ENCODE measurements at regions not wholly inside any gene's neighbourhood (a gene's known extent, or its start where the extent isn't known, plus 50 kb on each side); places are given as distances from the start of the nearest gene placed in this dataset.

- Histone ChIP-seq H3K27ac (no peak overlapping the region), H3K27me3 (no peaks in the 10 kb centered on the region), H3K4me1 (no peaks in the 10 kb centered on the region), H3K9me3 (no peaks in the 10 kb centered on the region), H3K4me3 (no peak overlapping the region), H3K36me3 (no peaks in the 10 kb centered on the region)
- TF ChIP-seq POLR2A (IDR thresholded peaks at IDR 0.05) (no peak), CTCF (IDR thresholded peaks at IDR 0.05 in 4 of 5, conservative IDR thresholded peaks at IDR 0.05 in 1 of 5) (no peak)
- intact Hi-C loops (cut with DNase I; ENCODE audit: low total_unique reads): no loop called here
- in situ Hi-C loops (cut with MboI; ENCODE audit: low sequenced_read_pairs in 4 of 4): no loop called here
- DNase-seq: no peak
- ATAC-seq: no peak
These were observed 539.2 kb downstream of the MN1 start for GRCh38 chr22:27262361-27262760.

GRCh38 chr22:27264184-27264583 is 537.4 kb downstream of the MN1 start:
- ATAC-seq: no peak
- no peak for DNase-seq
- H3K4me3 ChIP-seq: no peak overlapping the region
- no peaks in the 10 kb centered on the region for H3K36me3 ChIP-seq
- H3K27ac ChIP-seq: no peak overlapping the region
- in situ Hi-C loops (cut with MboI; ENCODE audit: low sequenced_read_pairs in 4 of 4) (no loop called here), intact Hi-C loops (cut with DNase I; ENCODE audit: low total_unique reads) (no loop called here)
- H3K4me1 ChIP-seq: no peaks in the 10 kb centered on the region
- TF ChIP-seq POLR2A (IDR thresholded peaks at IDR 0.05) (no peak), CTCF (IDR thresholded peaks at IDR 0.05 in 4 of 5, conservative IDR thresholded peaks at IDR 0.05 in 1 of 5) (no peak)
- H3K9me3 ChIP-seq: no peaks in the 10 kb centered on the region
- peaks cover 0 to 13% (median 3%) of the 10 kb centered on the region in 3 donors for H3K27me3 ChIP-seq

DNA sequence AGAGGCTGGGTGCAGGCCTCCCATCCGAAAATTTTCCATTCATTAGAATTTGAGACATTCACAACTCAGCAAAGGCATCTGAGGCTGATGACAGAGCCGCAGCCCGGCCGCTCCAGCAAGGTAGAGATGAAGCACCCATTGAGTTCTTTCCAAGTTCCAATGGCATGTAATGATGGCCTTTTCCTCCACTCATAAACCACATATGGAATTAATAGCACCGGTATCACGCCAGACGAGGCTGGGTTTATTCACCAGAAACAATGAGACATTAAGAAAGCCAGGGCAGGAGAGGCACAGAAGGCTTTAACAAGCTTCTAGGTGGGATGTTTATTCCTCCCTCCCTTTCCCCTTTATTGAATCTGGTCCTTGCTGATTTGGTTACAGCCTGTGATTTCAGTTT is 534.4 kb downstream of the MN1 start:
- no peak for DNase-seq
- in situ Hi-C loops (cut with MboI; ENCODE audit: low sequenced_read_pairs in 4 of 4): no loop called here
- TF ChIP-seq CTCF (IDR thresholded peaks at IDR 0.05 in 4 of 5, conservative IDR thresholded peaks at IDR 0.05 in 1 of 5) (no peak), POLR2A (IDR thresholded peaks at IDR 0.05) (no peak)
- Histone ChIP-seq H3K4me3 (no peak overlapping the region), H3K4me1 (no peaks in the 10 kb centered on the region), H3K27ac (no peak overlapping the region), H3K9me3 (no peaks in the 10 kb centered on the region), H3K27me3 (peaks cover 5 to 13% (median 9%) of the 10 kb centered on the region in 3 donors), H3K36me3 (no peaks in the 10 kb centered on the region)
- intact Hi-C loops (cut with DNase I; ENCODE audit: low total_unique reads): no loop called here
- ATAC-seq: no peak

GRCh38 chr22:27269751-27270543 is 531.6 kb downstream of the MN1 start:
- no peaks in the 10 kb centered on the region for H3K9me3 ChIP-seq
- H3K27ac ChIP-seq: no peak overlapping the region
- no peaks in the 10 kb centered on the region for H3K4me1 ChIP-seq
- H3K27me3 ChIP-seq: peaks cover 5 to 20% (median 12%) of the 10 kb centered on the region in 3 donors
- ATAC-seq (no peak), DNase-seq (no peak)
- no peak overlapping the region for H3K4me3 ChIP-seq
- intact Hi-C loops (cut with DNase I; ENCODE audit: low total_unique reads): no loop called here
- no peaks in the 10 kb centered on the region for H3K36me3 ChIP-seq
- TF ChIP-seq POLR2A (IDR thresholded peaks at IDR 0.05): no peak
- in situ Hi-C loops (cut with MboI; ENCODE audit: low sequenced_read_pairs in 4 of 4): no loop called here

DNA sequence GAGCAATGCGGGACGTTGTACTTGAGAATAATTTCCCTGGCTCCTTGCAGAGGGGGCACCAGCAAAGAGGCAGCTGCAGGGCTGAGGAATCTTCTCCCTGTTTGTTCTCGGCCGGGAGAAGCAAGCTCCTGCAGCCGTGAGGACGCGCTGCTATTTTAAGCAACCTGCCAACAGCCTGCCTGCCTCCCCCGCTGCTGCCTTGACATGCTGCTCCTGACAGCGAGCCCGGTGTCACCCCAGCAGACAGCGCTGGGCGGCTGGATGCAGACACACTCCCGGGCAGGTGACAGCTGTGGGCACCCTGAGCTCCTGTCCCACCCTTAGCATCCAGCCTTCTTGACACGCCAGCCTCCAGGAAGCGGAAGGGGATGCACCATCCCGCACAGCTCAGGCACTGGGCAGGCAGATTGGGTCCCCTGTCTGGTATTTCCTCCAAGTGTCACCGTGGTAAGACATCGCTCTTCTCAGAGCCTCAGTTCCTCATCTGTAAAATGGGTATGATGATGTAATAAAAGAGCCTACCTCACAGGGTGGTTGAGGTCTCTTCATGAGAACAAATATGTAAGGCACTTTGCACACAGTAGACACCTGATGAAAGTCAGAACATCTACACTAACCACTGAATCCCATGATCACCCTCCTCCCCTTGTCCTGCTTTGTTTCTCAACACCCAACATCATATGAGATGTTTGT is 530.6 kb downstream of the MN1 start:
- Histone ChIP-seq H3K9me3 (no peaks in the 10 kb centered on the region), H3K27me3 (peaks cover 5 to 20% (median 12%) of the 10 kb centered on the region in 3 donors), H3K36me3 (no peaks in the 10 kb centered on the region), H3K27ac (no peak overlapping the region), H3K4me3 (no peak overlapping the region), H3K4me1 (no peaks in the 10 kb centered on the region)
- intact Hi-C loops (cut with DNase I; ENCODE audit: low total_unique reads) (no loop called here), in situ Hi-C loops (cut with MboI; ENCODE audit: low sequenced_read_pairs in 4 of 4) (no loop called here)
- no peak for DNase-seq
- no peak for ATAC-seq
- no peak for TF ChIP-seq POLR2A (IDR thresholded peaks at IDR 0.05)
- TF ChIP-seq CTCF (IDR thresholded peaks at IDR 0.05 in 4 of 5, conservative IDR thresholded peaks at IDR 0.05 in 1 of 5): no peak

All from gastrocnemius medialis (tissue), 4 donors.